Common myeloid progenitor, CD34-positive (primary cell): ENCODE measurements at regions not wholly inside any gene's neighbourhood (a gene's known extent, or its start where the extent isn't known, plus 50 kb on each side); places are given as distances from the start of the nearest gene placed in this dataset.
"Not testable (repeated sequence)": the region's sequence is repeated elsewhere in the genome, so short reads cannot be mapped to it uniquely, and the experiment has no call there.

Source experiments
- CTCF ChIA-PET: fragments of 350-600 bp; sonication (Branson Sonifier 250); formaldehyde crosslinking; loops from one replicate; lab custom pipeline; 2021; ENCODE audit warnings: antibody characterized with exemption; lab: Charles Lee
- POLR2A ChIA-PET: fragments of 350-600 bp; sonication (Branson Sonifier 250); formaldehyde crosslinking; loops from one replicate; lab custom pipeline; 2021; ENCODE audit warnings: antibody characterized with exemption; lab: Charles Lee
- DNase-seq, 3 donors: peaks; one replicate each; pipeline versions ENCODE4 v3.0.0 to v3.0.0-alpha.2; 2013
- H3K27ac ChIP-seq, 2 experiments: 1 replicate in 1 of 2; 2 replicates in 1 of 2; pipeline ENCODE4 v1.7.0; 2013; ENCODE audit warnings: inconsistent platforms in 2 of 2, low read length in 2 of 2, mild to moderate bottlenecking in 2 of 2, low read depth in 1 of 2, moderate library complexity in 1 of 2; ENCODE audit not compliant: severe bottlenecking in 2 of 2, insufficient read depth in 1 of 2, poor library complexity in 1 of 2
- H3K27me3 ChIP-seq, 5 experiments: replicated peaks in 2 of 5; 1 replicate in 3 of 5; 2 replicates in 2 of 5; pipeline versions ENCODE4 v1.6.1 to v1.7.0; 2013; ENCODE audit warnings: low read length in 4 of 5, mild to moderate bottlenecking in 2 of 5, moderate library complexity in 2 of 5, inconsistent platforms in 1 of 5; ENCODE audit not compliant: insufficient read depth in 5 of 5, control insufficient read depth in 4 of 5
- H3K36me3 ChIP-seq, 4 experiments: 1 replicate in 2 of 4; 2 replicates in 2 of 4; pipeline versions ENCODE4 v1.6.1 to v1.7.0; 2013; ENCODE audit warnings: low read length in 3 of 4, control low read depth in 1 of 4, mild to moderate bottlenecking in 1 of 4; ENCODE audit not compliant: control insufficient read depth in 4 of 4, insufficient read depth in 4 of 4
- H3K4me1 ChIP-seq, 4 experiments: 1 replicate in 3 of 4; 2 replicates in 1 of 4; pipeline versions ENCODE4 v1.6.1 to v1.7.1; 2013; ENCODE audit warnings: low read length in 3 of 4, mild to moderate bottlenecking in 3 of 4, control low read depth in 1 of 4, inconsistent platforms in 1 of 4, moderate library complexity in 1 of 4; ENCODE audit not compliant: control insufficient read depth in 4 of 4, insufficient read depth in 4 of 4; ENCODE audit errors: control extremely low read depth in 1 of 4
- H3K4me3 ChIP-seq, 7 experiments: 1 replicate in 4 of 7; 2 replicates in 3 of 7; pipeline versions ENCODE4 v1.5.1 to v1.7.0; 2013; ENCODE audit warnings: mild to moderate bottlenecking in 7 of 7, low read length in 6 of 7, moderate library complexity in 6 of 7, inconsistent platforms in 2 of 7, low read depth in 2 of 7, control low read depth in 1 of 7; ENCODE audit not compliant: insufficient read depth in 4 of 7, control insufficient read depth in 1 of 7; ENCODE audit errors: extremely low read depth in 1 of 7
- H3K9me3 ChIP-seq, 5 experiments: 1 replicate in 4 of 5; 2 replicates in 1 of 5; pipeline versions ENCODE4 v1.6.1 to v1.7.1; 2013; ENCODE audit warnings: low read length in 4 of 5, mild to moderate bottlenecking in 2 of 5, inconsistent platforms in 1 of 5, low read depth in 1 of 5, moderate library complexity in 1 of 5; ENCODE audit not compliant: control insufficient read depth in 4 of 5, insufficient read depth in 2 of 5; ENCODE audit errors: control extremely low read depth in 1 of 5
- WGBS: methylation state at CpG from one replicate; pipeline ENCODE4 v1.1.5; 2013; ENCODE audit not compliant: insufficient coverage; 5-methylcytosine and 5-hydroxymethylcytosine counted together

- H3K4me1 ChIP-seq, H3K27me3 ChIP-seq, POLR2A ChIA-PET, H3K36me3 ChIP-seq, H3K4me3 ChIP-seq, H3K9me3 ChIP-seq, H3K27ac ChIP-seq, DNase-seq, CTCF ChIA-PET: not testable (repeated sequence)
These were observed 1460.3 kb downstream of the RPIA start for GRCh38 chr2:90151805-90152204.

GRCh38 chr2:90170978-90171377, 1479.5 kb downstream of the RPIA start:
- H3K4me1 ChIP-seq, H3K9me3 ChIP-seq, H3K27ac ChIP-seq, H3K36me3 ChIP-seq, H3K27me3 ChIP-seq, CTCF ChIA-PET, H3K4me3 ChIP-seq, POLR2A ChIA-PET: not testable (repeated sequence)
- peak; percentile 9 to 70 (median 55) for DNase-seq
- WGBS: no CpG with 5 or more reads among the region's 1 CpG

GRCh38 chr2:90173081-90173480, 1481.6 kb downstream of the RPIA start:
- H3K4me1 ChIP-seq, H3K27ac ChIP-seq, H3K27me3 ChIP-seq, H3K4me3 ChIP-seq, H3K36me3 ChIP-seq, DNase-seq, POLR2A ChIA-PET, CTCF ChIA-PET, H3K9me3 ChIP-seq: not testable (repeated sequence)
- no CpG with 5 or more reads among the region's 2 CpGs for WGBS

- H3K9me3 ChIP-seq, H3K36me3 ChIP-seq, H3K4me1 ChIP-seq, H3K27me3 ChIP-seq, DNase-seq, POLR2A ChIA-PET, CTCF ChIA-PET, H3K27ac ChIP-seq, H3K4me3 ChIP-seq: not testable (repeated sequence)
- WGBS: no CpG with 5 or more reads among the region's 3 CpGs
These were observed 1488.1 kb downstream of the RPIA start for GRCh38 chr2:90179591-90179990.

GRCh38 chr2:90207454-90208058, 1516.1 kb downstream of the RPIA start:
- WGBS: no CpG with 5 or more reads among the region's 1 CpG
- CTCF ChIA-PET: interaction anchor here (0.8 to 2.2 kb wide), 4 partner anchors 11 to 16 kb away, joined by 3 to 5 read pairs (median 4); no protein-coding TSS in a partner anchor
- no peak overlapping the region for H3K27ac ChIP-seq
- no peaks in the 10 kb centered on the region for H3K9me3 ChIP-seq
- H3K4me3 ChIP-seq: no peak overlapping the region
- DNase-seq: peak; percentile 55 to 70 (median 66)
- H3K36me3 ChIP-seq: no peaks in the 10 kb centered on the region
- H3K27me3 ChIP-seq: no peaks in the 10 kb centered on the region
- peaks cover under 1 to 15% (median 7%) of the 10 kb centered on the region in 4 experiments for H3K4me1 ChIP-seq
- POLR2A ChIA-PET: no interaction called here

- DNase-seq: no peak
- Histone ChIP-seq H3K4me1 (peaks cover 0 to 14% (median 7%) of the 10 kb centered on the region in 4 experiments), H3K27me3 (no peaks in the 10 kb centered on the region), H3K27ac (no peak overlapping the region), H3K36me3 (no peaks in the 10 kb centered on the region), H3K9me3 (no peaks in the 10 kb centered on the region), H3K4me3 (no peak overlapping the region)
- ChIA-PET POLR2A (no interaction called here), CTCF (no interaction called here)
- WGBS: 91% methylated on average over 5 of the region's 5 CpGs
These were observed 1517.5 kb downstream of the RPIA start for GRCh38 chr2:90209009-90209408.

- no peak for DNase-seq
- no peaks in the 10 kb centered on the region for H3K36me3 ChIP-seq
- peaks cover 0 to 10% (median 3%) of the 10 kb centered on the region in 4 experiments for H3K4me1 ChIP-seq
- H3K27ac ChIP-seq: no peak overlapping the region
- no peaks in the 10 kb centered on the region for H3K9me3 ChIP-seq
- CTCF ChIA-PET: no interaction called here
- POLR2A ChIA-PET: no interaction called here
- no peaks in the 10 kb centered on the region for H3K27me3 ChIP-seq
- WGBS: 100% methylated on average over 3 of the region's 4 CpGs
- H3K4me3 ChIP-seq: no peak overlapping the region
These were observed 1518.3 kb downstream of the RPIA start for GRCh38 chr2:90209806-90210205.
